PC-3 (cell line): ENCODE measurements at regions not wholly inside any gene's neighbourhood (a gene's known extent, or its start where the extent isn't known, plus 50 kb on each side); places are given as distances from the start of the nearest gene placed in this dataset.

Experiments
- ATAC-seq: fragments of 200-7000 bp; cut with Tn5 transposase; 2 replicates; pipeline ENCODE4 v1.9.1; 2020; ENCODE audit warnings: mild to moderate bottlenecking, moderate library complexity
- BruUV-seq: library from RNA; stranded (reverse); fragments of 400-500 nt; replicated peaks from 2 replicates; lab custom pipeline; 2021; lab: Mats Ljungman, UMichigan
- CTCF ChIA-PET: fragments of 300-600 bp; sonication (Branson Sonifier 250); formaldehyde crosslinking; loops from one replicate; lab custom pipeline; 2022; ENCODE audit warnings: antibody characterized with exemption; lab: Charles Lee
- POLR2A ChIA-PET: fragments of 300-600 bp; sonication (Branson Sonifier 250); formaldehyde crosslinking; loops from one replicate; lab custom pipeline; 2022; ENCODE audit warnings: antibody characterized with exemption; ENCODE audit not compliant: unreplicated experiment; lab: Charles Lee
- DNase-seq: peaks from one replicate; pipeline ENCODE4 v3.0.0-alpha.2; 2015
- H2AFZ ChIP-seq: fragments of 300-600 bp; sonication (generic); 2 replicates; pipeline ENCODE4 v1.6.0; 2016; ENCODE audit warnings: antibody characterized with exemption, low read length
- H3F3A ChIP-seq: fragments of 300-600 bp; sonication (generic); one replicate; pipeline ENCODE4 v1.6.0; 2017; ENCODE audit warnings: antibody characterized with exemption, low read length, control low read depth, mild to moderate bottlenecking; ENCODE audit not compliant: unreplicated experiment
- H3K27ac ChIP-seq: fragments of 300-600 bp; sonication (generic); 2 replicates; pipeline ENCODE4 v1.5.1; 2016; ENCODE audit warnings: mild to moderate bottlenecking, low read length
- H3K27me3 ChIP-seq: fragments of 300-600 bp; sonication (generic); 2 replicates; pipeline ENCODE4 v1.6.1; 2016; ENCODE audit warnings: low read length, mixed read lengths
- H3K36me3 ChIP-seq: fragments of 300-600 bp; sonication (generic); 2 replicates; pipeline ENCODE4 v1.6.1; 2016; ENCODE audit warnings: low read depth, mixed run types, low read length, mixed read lengths
- H3K4me1 ChIP-seq: fragments of 300-600 bp; sonication (generic); 2 replicates; pipeline ENCODE4 v1.5.1; 2016; ENCODE audit warnings: low read length; ENCODE audit not compliant: insufficient read depth
- H3K4me2 ChIP-seq: fragments of 300-600 bp; sonication (generic); 2 replicates; pipeline ENCODE4 v1.6.0; 2016; ENCODE audit warnings: low read length
- H3K4me3 ChIP-seq: fragments of 300-600 bp; sonication (generic); 2 replicates; pipeline ENCODE4 v1.5.1; 2016; ENCODE audit warnings: mild to moderate bottlenecking, low read length, mixed read lengths
- H3K79me2 ChIP-seq: fragments of 300-600 bp; sonication (generic); 2 replicates; pipeline ENCODE4 v1.6.1; 2017; ENCODE audit warnings: low read length, mixed read lengths
- H3K9ac ChIP-seq: fragments of 300-600 bp; sonication (generic); 2 replicates; pipeline ENCODE4 v1.6.0; 2016; ENCODE audit warnings: mild to moderate bottlenecking, low read length
- H3K9me2 ChIP-seq: fragments of 300-600 bp; sonication (generic); replicated peaks from 2 replicates; pipeline ENCODE4 v1.6.1; 2016; ENCODE audit warnings: mixed run types, low read length, mixed read lengths
- H3K9me3 ChIP-seq: fragments of 300-600 bp; sonication (generic); 2 replicates; pipeline ENCODE4 v1.6.1; 2016; ENCODE audit warnings: low read length, mixed read lengths
- H4K20me1 ChIP-seq: fragments of 300-600 bp; sonication (generic); 2 replicates; pipeline ENCODE4 v1.6.1; 2016; ENCODE audit warnings: low read length, mixed read lengths
- EZH2 ChIP-seq: fragments of 300-600 bp; sonication (generic); IDR thresholded peaks from one replicate; pipeline ENCODE4 v1.6.1; 2017; ENCODE audit warnings: antibody characterized with exemption, mild to moderate bottlenecking, low read length; ENCODE audit not compliant: unreplicated experiment
- EZH2phosphoT487 ChIP-seq: fragments of 300-600 bp; sonication (generic); IDR thresholded peaks from 2 replicates; pipeline ENCODE4 v1.6.1; 2018; ENCODE audit warnings: mild to moderate bottlenecking, antibody characterized with exemption, low read length, borderline replicate concordance
- intact Hi-C: fragments of 100-400 bp; cut with micrococcal nuclease; formaldehyde crosslinking; loops from 2 replicates; pipeline ENCODE4 v1.9.0; 2023
- TF ChIP-seq, protein P1 (sequence below): fragments of 300-600 bp; sonication (generic); conservative IDR thresholded peaks from 2 replicates; pipeline ENCODE4 v1.5.1; 2017; ENCODE audit warnings: antibody characterized with exemption, low read depth, mild to moderate bottlenecking, low read length

DNA sequence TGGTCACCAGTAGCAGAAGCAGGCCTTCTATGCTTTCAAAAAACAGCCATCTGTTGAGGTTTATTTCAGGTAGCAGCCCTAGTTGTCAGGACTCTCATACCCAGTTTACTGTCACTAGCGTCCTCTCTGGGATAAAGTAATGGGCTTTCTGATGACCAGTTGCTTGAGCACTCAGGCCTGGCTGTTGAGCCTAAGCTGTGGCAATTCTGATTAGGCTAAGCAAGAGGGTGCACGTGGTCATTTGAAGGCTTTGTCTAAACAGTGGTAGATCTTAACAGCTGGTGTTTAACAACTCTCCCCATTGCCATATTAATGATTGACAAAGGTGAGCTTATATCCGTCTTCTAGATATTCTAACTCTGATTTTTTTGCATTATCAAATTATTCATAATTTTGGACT lies 132.9 kb upstream of the TMCO5A start:
- Histone ChIP-seq H3K79me2 (no peaks in the 10 kb centered on the region), H3K4me2 (no peak overlapping the region), H3K27me3 (peaks cover 54% of the 10 kb centered on the region), H3K9me2 (no peaks in the 10 kb centered on the region), H3F3A (no peaks in the 10 kb centered on the region), H3K9ac (no peak overlapping the region), H3K4me1 (no peaks in the 10 kb centered on the region), H2AFZ (no peak overlapping the region), H3K27ac (no peak overlapping the region), H3K36me3 (no peaks in the 10 kb centered on the region), H3K9me3 (no peaks in the 10 kb centered on the region), H4K20me1 (no peaks in the 10 kb centered on the region), H3K4me3 (no peak overlapping the region)
- TF ChIP-seq, protein P1, sequence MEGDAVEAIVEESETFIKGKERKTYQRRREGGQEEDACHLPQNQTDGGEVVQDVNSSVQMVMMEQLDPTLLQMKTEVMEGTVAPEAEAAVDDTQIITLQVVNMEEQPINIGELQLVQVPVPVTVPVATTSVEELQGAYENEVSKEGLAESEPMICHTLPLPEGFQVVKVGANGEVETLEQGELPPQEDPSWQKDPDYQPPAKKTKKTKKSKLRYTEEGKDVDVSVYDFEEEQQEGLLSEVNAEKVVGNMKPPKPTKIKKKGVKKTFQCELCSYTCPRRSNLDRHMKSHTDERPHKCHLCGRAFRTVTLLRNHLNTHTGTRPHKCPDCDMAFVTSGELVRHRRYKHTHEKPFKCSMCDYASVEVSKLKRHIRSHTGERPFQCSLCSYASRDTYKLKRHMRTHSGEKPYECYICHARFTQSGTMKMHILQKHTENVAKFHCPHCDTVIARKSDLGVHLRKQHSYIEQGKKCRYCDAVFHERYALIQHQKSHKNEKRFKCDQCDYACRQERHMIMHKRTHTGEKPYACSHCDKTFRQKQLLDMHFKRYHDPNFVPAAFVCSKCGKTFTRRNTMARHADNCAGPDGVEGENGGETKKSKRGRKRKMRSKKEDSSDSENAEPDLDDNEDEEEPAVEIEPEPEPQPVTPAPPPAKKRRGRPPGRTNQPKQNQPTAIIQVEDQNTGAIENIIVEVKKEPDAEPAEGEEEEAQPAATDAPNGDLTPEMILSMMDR = no peak
- TF ChIP-seq EZH2phosphoT487 (no peak), EZH2 (no peak)
- BruUV-seq = no TSS peak
- ChIA-PET POLR2A (no interaction called here), CTCF (no interaction called here)
- DNase-seq (no peak), ATAC-seq (no peak)
- intact Hi-C loops = no loop called here

GRCh38 chr15:37806808-37807207 lies 127.6 kb upstream of the TMCO5A start:
- no peak overlapping the region for H3K4me3 ChIP-seq
- intact Hi-C loops = no loop called here
- no peak for DNase-seq
- no peaks in the 10 kb centered on the region for H3F3A ChIP-seq
- BruUV-seq = no TSS peak
- ATAC-seq = no peak
- H3K4me2 ChIP-seq = no peak overlapping the region
- no peaks in the 10 kb centered on the region for H4K20me1 ChIP-seq
- H3K4me1 ChIP-seq = no peaks in the 10 kb centered on the region
- no peaks in the 10 kb centered on the region for H3K79me2 ChIP-seq
- H3K9me2 ChIP-seq = no peaks in the 10 kb centered on the region
- TF ChIP-seq, protein P1 = no peak
- TF ChIP-seq EZH2phosphoT487 (no peak), EZH2 (no peak)
- H3K27me3 ChIP-seq = peaks cover 14% of the 10 kb centered on the region
- POLR2A ChIA-PET = no interaction called here
- H3K36me3 ChIP-seq = no peaks in the 10 kb centered on the region
- H3K9ac ChIP-seq = no peak overlapping the region
- CTCF ChIA-PET = no interaction called here
- no peaks in the 10 kb centered on the region for H3K9me3 ChIP-seq
- no peak overlapping the region for H2AFZ ChIP-seq
- no peak overlapping the region for H3K27ac ChIP-seq

DNA sequence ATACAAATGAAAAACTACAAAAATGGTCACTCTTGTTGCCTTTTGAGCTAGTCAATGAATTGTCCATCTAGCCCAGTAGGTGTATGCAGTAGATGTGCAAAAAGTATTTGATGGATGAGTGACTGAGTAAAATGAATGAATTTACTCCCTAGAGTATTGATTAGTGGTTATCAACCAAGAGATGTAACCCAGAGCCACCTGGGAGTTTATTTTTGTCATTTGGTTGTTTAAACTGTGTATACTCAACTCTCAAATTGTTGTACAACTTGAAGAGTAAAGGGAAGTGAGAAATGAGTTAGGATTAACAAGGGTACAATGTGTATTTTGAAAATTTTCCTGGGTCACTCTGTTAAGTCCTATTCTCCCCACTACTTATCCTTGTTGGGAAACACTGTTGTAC lies 124.1 kb upstream of the TMCO5A start:
- ChIA-PET CTCF (no interaction called here), POLR2A (no interaction called here)
- Histone ChIP-seq H3K9me3 (no peaks in the 10 kb centered on the region), H3K4me3 (no peak overlapping the region), H3K4me2 (no peak overlapping the region), H3F3A (no peaks in the 10 kb centered on the region), H2AFZ (no peak overlapping the region), H3K36me3 (no peaks in the 10 kb centered on the region), H3K27me3 (peaks cover 37% of the 10 kb centered on the region), H3K9ac (no peak overlapping the region), H3K4me1 (no peaks in the 10 kb centered on the region), H3K79me2 (no peaks in the 10 kb centered on the region), H4K20me1 (no peaks in the 10 kb centered on the region), H3K9me2 (no peaks in the 10 kb centered on the region), H3K27ac (no peak overlapping the region)
- TF ChIP-seq EZH2phosphoT487 (no peak), EZH2 (no peak)
- TF ChIP-seq, protein P1 = no peak
- intact Hi-C loops = no loop called here
- DNase-seq = no peak
- no TSS peak for BruUV-seq
- ATAC-seq = no peak
